Left forelimb (tissue), 1 donor: ENCODE measurements at regions not wholly inside any gene's neighbourhood (a gene's known extent, or its start where the extent isn't known, plus 50 kb on each side); places are given as distances from the start of the nearest gene placed in this dataset.
"Not testable (repeated sequence)": the region's sequence is repeated elsewhere in the genome, so short reads cannot be mapped to it uniquely, and the experiment has no call there.

Experiments
- DNase-seq: peaks from one replicate; pipeline ENCODE4 v3.0.0-alpha.2; 2018; ENCODE audit warnings: low spot score

DNA sequence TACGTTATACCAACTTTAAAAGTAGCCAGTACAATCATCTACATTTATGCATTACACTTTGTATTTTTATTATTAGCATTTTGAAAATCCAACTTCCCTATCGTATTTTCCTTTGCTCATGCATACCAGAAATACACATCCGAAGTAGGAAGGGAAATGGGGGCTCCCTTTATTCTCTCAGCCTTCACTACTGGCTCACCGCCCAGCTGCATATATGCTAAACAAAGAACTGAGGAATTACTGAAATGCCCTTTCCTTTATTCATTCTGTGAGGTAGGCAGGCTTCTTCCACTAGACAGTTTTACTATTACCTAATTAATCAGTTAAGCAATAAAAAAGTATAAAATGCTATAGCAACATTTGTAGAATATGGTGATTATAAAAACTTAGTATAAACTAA lies 291.6 kb downstream of the KLF12 start:
- DNase-seq, result no peak

GRCh38 chr13:73842184-73842583 lies 292.0 kb downstream of the KLF12 start:
- no peak for DNase-seq

- DNase-seq, result no peak
These were observed 297.1 kb downstream of the KLF12 start for GRCh38 chr13:73837147-73837546.

DNA sequence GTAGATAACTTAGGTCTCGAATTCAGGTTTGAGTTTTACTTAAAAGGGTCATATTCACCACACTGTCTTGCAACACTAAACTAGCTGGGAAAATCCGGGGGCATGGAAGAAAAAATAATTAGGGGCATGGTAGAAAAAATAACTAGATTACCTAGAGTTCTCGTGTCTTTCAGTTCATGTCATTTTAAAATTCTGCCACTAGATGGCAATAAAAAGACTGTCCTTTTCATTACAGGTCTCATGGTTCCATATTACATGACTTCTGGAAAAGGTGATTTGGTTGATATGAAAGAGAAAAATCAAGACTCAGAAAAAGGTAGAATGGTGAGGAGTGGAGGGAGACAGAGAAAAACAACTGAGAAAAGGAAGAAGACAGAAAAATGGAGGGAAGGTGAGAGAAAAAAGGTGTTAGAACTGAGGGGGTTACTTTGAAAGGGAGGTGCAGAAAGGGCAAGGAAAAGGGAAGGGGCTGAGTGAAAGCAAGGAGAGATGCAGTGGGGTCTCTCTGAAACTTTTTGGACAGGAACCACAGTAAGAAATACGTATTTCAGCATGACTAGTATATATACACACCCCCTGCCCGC lies 299.0 kb downstream of the KLF12 start:
- no peak for DNase-seq

DNA sequence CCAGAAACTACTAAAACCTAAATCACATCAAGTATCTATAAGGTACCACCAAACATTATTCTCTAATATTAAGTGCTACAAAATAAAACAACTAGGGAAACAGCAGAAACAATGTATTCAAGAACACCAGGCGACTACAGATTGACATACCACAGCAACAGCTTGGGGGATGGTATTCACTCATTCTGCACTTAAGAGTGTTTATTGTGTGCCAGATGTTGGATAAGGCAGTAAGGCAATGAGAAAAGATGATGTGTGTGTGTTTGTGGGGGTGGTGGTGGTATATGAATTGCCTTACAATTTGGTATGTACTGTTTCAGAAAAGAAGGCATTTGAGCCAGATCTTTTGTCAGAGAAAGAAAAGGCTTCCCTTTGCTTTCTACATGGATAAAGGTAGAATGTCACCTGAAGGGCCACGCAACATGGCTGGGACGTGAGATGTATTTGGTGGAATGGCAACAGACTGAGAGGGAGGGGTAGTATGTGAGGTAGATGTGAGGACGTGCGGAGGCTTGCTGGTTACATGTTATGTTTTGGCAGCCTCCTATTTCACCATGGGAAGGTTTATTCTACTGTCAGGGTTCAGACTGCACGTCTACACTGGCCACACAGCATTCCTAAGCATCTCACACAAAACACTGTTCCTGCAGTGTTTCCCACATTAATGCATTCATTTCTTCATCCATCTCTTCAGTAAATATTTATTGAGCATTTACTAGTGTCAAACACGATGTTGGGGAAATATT lies 300.7 kb downstream of the KLF12 start:
- DNase-seq, result no peak

- no peak for DNase-seq
These were observed 301.4 kb downstream of the KLF12 start for GRCh38 chr13:73832825-73833224.

GRCh38 chr13:73832128-73832588 lies 302.0 kb downstream of the KLF12 start:
- no peak for DNase-seq

DNA sequence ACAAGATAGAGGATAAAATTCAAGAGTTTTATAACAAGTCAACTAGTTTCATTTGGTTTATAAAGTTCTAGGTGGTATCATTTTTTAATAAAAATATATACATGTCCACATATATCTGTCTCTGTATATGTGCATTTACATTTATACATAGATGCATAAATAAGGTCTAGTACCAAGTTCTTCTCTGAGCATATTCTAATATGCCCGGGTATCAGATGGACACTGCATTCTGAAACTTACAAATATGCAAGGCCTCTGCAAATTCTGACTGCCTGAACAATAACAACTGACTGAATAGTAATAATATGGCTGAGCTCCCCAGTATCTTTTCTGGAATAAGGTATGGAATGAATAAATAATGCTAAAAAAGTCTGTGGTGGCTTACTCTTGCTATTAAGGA lies 304.8 kb downstream of the KLF12 start:
- DNase-seq, result no peak

DNA sequence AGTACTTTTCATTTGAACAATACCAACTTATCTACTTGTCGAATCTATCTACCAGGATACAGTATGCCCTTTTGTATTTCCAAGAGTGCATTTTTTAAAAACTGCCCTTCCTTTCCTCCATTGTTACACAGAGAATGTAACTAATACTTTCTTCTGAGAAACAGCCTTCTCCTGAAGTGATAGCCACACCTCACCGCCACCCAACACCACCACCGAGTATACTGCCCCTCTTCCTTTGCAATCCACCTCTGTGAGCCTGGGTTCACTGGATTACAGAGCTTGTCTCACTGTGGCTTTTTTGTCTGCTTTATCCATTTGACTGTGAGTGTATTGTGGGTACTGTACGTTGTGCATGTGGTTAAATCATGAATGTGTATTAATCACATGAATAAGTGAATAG lies 305.4 kb downstream of the KLF12 start:
- DNase-seq, result no peak

DNA sequence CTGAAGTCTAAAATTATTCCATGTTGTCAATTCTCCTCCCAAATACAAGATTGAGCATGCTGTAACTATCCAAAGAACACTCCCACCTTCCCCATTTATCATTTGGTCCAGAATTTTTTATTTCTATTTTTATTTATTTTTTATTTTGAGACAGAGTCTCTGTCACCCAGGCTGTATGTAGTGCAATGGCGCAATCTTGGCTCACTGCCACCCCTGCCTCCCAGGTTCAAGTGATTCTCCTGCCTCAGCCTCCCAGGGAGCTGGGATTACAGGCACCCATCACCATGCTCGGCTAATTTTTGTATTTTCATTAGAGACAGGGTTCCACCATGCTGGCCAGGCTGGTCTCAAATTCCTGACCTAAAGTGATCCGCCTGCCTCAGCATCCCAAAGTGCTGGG lies 306.8 kb downstream of the KLF12 start:
- DNase-seq, result no peak

DNA sequence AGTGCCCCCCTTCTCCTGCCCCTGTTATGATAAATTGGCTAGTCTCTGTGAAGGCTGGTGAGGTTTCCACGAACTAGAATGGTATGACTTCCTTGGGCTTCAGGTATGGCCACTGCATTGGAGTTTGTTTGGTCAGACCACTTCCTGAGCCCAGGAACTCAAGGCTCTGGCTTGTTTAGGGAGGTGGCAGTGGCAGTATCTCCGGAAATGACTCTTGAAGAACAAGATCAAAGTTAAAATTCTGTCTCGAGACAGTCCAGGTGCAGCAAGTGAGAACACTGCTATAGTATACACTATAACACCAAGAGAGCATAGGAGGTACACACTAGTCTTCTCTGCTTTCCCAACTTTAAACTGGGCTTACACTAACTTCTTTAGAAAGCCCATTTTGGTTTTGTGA lies 309.1 kb downstream of the KLF12 start:
- DNase-seq, result no peak

- DNase-seq, result no peak
These were observed 311.3 kb downstream of the KLF12 start for GRCh38 chr13:73822668-73823592.

GRCh38 chr13:73820688-73821087 lies 313.5 kb downstream of the KLF12 start:
- no peak for DNase-seq

DNA sequence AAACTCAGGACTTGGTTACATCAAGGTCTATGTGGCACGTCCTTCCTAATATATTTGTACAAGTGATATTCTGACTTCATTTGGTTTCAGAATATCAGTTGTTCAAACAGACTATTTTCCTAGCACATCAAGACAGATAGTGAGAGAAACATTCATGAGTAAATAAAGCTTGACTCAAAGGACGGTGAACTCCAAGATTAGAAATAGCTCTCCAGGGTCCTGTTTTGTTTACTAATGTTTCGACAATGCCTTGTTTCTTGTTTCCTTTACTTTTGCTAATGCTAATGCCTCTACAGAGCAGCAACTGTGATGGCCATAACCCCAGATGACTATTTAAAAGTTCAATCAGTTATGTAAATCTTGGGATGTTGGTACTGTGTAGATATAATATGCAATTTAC lies 313.9 kb downstream of the KLF12 start:
- DNase-seq, result no peak

- no peak for DNase-seq
These were observed 314.5 kb downstream of the KLF12 start for GRCh38 chr13:73819711-73820110.

GRCh38 chr13:73816702-73817101 lies 317.5 kb downstream of the KLF12 start:
- DNase-seq, result no peak

DNA sequence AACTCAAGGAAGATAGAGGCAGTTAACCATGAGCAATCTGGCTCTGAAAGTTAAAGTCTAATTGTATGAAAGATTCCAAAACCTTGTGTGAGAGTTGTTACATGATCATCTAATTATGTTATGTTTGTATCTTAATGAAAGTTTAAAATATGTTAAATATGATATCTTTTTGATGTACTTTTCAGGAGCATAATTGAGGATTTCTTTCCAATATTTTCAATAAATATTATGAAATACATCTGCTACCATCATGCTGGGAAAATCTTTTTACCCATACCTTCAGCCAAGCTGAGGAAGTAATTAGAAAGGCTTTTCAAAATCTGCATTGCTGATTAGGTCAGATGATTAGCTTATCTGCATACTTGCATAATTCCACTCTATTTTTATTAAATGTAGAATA lies 318.4 kb downstream of the KLF12 start:
- DNase-seq, result no peak

- no peak for DNase-seq
These were observed 323.6 kb downstream of the KLF12 start for GRCh38 chr13:73810647-73811046.

DNA sequence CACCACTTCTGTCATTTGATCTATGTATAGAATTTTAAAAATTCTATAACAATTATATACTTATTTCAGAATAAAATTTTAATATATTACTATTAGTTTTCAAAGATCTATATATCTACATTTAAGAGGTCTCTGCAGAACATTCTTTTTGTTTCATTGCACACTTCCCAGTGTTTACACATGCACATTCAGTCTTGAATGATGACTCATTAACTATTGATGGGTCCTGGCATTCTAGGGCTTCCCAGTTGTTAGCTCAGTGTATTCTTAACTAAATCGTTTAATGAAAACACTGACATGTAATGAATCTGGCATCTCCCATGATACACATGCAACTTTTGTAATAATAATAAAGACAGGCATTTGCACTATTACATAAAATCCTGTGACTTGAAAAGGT lies 324.6 kb downstream of the KLF12 start:
- DNase-seq, result no peak

- DNase-seq, result no peak
These were observed 325.9 kb downstream of the KLF12 start for GRCh38 chr13:73808318-73808717.

DNA sequence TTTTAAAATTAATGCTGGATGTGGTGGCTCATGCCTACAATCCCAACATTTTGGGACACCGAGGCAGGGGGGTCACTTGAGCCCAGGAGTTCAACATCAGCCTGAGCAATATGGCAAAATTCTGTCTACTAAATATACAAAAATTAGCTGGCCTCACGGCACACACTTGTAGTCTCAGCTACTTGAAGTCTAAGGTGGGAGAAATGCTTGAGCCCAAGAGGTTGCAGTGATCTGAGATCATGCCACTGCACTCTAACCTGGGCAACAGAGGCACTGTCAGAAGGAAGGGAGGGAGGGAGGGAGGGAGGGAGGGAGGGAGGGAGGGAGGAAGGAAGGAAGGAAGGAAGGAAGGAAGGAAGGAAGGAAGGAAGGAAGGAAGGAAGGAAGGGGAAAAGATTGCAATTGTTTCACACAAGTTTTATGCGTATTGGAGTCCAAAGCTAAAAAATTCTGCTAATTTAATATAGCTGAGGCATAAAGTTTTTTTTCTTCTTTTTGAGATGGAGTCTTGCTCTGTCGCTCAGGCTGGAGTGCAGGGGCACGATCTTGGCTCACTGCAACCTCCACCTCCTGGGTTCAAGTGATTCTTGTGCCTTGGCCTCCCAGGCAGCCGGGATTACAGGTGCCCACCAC lies 328.8 kb downstream of the KLF12 start:
- DNase-seq, result not testable (repeated sequence)

GRCh38 chr13:73803997-73804396 lies 330.2 kb downstream of the KLF12 start:
- DNase-seq, result no peak
